Testis (tissue), 2 donors: ENCODE measurements at regions not wholly inside any gene's neighbourhood (a gene's known extent, or its start where the extent isn't known, plus 50 kb on each side); places are given as distances from the start of the nearest gene placed in this dataset.

Source experiments
- CTCF ChIP-seq, 3 experiments: fragments of 450-650 bp in 2 of 3; fragments of 200-600 bp in 1 of 3; sonication (generic) in 1 of 3; IDR thresholded peaks; one replicate each; pipeline ENCODE4 v1.5.1; 2016 to 2019; ENCODE audit warnings: antibody characterized with exemption in 3 of 3, mild to moderate bottlenecking in 2 of 3, moderate library complexity in 1 of 3
- POLR2A ChIP-seq: fragments of 450-650 bp; IDR thresholded peaks from one replicate; pipeline ENCODE4 v1.6.1; 2017; ENCODE audit warnings: antibody characterized with exemption, mild to moderate bottlenecking, moderate library complexity

- TF ChIP-seq CTCF (IDR thresholded peaks at IDR 0.05) = no peak
- TF ChIP-seq POLR2A = no peak
These were observed 171.2 kb upstream of the RUNX1 start for GRCh38 chr21:35220301-35220700.
